ENCODE measurements at regions not wholly inside any gene's neighbourhood (a gene's known extent, or its start where the extent isn't known, plus 50 kb on each side); places are given as distances from the start of the nearest gene placed in this dataset.

DNA sequence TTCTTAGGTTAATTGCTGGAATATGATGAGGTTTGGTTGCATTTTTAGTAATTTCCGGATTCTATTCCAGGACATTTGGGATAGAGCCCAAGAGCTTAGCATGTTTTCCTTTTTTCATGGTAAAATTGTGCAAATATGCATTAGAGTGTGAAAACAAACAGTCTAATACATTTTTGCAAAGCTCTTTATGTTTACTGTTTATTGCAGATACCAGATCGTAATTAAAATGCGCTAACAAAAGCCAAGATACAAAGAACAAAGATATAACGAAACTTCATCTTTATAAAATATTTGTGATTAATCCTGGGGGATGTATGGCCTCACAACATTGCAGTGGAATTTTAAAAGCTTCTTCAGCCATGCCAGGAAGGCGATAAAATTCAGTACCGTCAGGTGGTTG is 94.5 kb upstream of the TBC1D5 start:
- TF ChIP-seq, protein P1, sequence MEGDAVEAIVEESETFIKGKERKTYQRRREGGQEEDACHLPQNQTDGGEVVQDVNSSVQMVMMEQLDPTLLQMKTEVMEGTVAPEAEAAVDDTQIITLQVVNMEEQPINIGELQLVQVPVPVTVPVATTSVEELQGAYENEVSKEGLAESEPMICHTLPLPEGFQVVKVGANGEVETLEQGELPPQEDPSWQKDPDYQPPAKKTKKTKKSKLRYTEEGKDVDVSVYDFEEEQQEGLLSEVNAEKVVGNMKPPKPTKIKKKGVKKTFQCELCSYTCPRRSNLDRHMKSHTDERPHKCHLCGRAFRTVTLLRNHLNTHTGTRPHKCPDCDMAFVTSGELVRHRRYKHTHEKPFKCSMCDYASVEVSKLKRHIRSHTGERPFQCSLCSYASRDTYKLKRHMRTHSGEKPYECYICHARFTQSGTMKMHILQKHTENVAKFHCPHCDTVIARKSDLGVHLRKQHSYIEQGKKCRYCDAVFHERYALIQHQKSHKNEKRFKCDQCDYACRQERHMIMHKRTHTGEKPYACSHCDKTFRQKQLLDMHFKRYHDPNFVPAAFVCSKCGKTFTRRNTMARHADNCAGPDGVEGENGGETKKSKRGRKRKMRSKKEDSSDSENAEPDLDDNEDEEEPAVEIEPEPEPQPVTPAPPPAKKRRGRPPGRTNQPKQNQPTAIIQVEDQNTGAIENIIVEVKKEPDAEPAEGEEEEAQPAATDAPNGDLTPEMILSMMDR (IDR thresholded peaks at IDR 0.05; ENCODE audit: insufficient read depth, low read length, poor library complexity, severe bottlenecking), result no peak
- TF ChIP-seq EZH2phosphoT487 (conservative IDR thresholded peaks at IDR 0.05; ENCODE audit: low read length), result no peak

All from SU-DHL-6 (cell line).